Fibroblast of lung (primary cell): ENCODE measurements at regions not wholly inside any gene's neighbourhood (a gene's known extent, or its start where the extent isn't known, plus 50 kb on each side); places are given as distances from the start of the nearest gene placed in this dataset.

Source experiments
- CTCF ChIP-seq, 2 donors: IDR thresholded peaks in 1 of 2; conservative IDR thresholded peaks in 1 of 2; 1 replicate in 1 of 2; 2 replicates in 1 of 2; pipeline ENCODE4 v1.5.1; 2011 to 2012; ENCODE audit warnings: low read length in 2 of 2, control low read depth in 1 of 2, inconsistent platforms in 1 of 2, low read depth in 1 of 2, mild to moderate bottlenecking in 1 of 2
- EZH2 ChIP-seq: IDR thresholded peaks from 2 replicates; pipeline ENCODE4 v1.5.1; 2012; ENCODE audit warnings: low read length, control low read depth, mild to moderate bottlenecking; ENCODE audit errors: missing control alignments

GRCh38 chr10:1855911-1856310 is 118.6 kb upstream of the ADARB2 start:
- TF ChIP-seq EZH2, result no peak
- no peak for TF ChIP-seq CTCF (conservative IDR thresholded peaks at IDR 0.05 in 1 of 2, IDR thresholded peaks at IDR 0.05 in 1 of 2; ENCODE audit: low read depth in 1 of 2, low read length in 2 of 2)
